ENCODE measurements at regions not wholly inside any gene's neighbourhood (a gene's known extent, or its start where the extent isn't known, plus 50 kb on each side); places are given as distances from the start of the nearest gene placed in this dataset.

GRCh38 chr4:163892417-163892816, 397.9 kb downstream of the TMA16 start:
- DNase-seq: no peak

- no peak for DNase-seq
Measured at GRCh38 chr4:163895378-163896005, 401.0 kb downstream of the TMA16 start.

GRCh38 chr4:163901319-163901718, 406.8 kb downstream of the TMA16 start:
- DNase-seq: no peak

- DNase-seq: no peak
Measured at GRCh38 chr4:163902417-163902816, 407.9 kb downstream of the TMA16 start.

GRCh38 chr4:163911891-163912290, 417.4 kb downstream of the TMA16 start:
- DNase-seq: no peak

- no peak for DNase-seq
Measured at GRCh38 chr4:163913571-163913970, 419.1 kb downstream of the TMA16 start.

GRCh38 chr4:163915896-163916295, 421.4 kb downstream of the TMA16 start:
- no peak for DNase-seq

GRCh38 chr4:163920426-163920825, 425.9 kb downstream of the TMA16 start:
- DNase-seq: no peak

- no peak for DNase-seq
Measured at GRCh38 chr4:163922302-163922701, 427.8 kb downstream of the TMA16 start.

GRCh38 chr4:163923092-163923491, 428.6 kb downstream of the TMA16 start:
- no peak for DNase-seq

GRCh38 chr4:163930086-163930485, 435.6 kb downstream of the TMA16 start:
- no peak for DNase-seq

GRCh38 chr4:163932504-163932903, 438.0 kb downstream of the TMA16 start:
- no peak for DNase-seq

GRCh38 chr4:163939597-163939996, 445.1 kb downstream of the TMA16 start:
- DNase-seq: no peak

GRCh38 chr4:163941221-163941905, 446.9 kb downstream of the TMA16 start:
- DNase-seq: no peak

- DNase-seq: no peak
Measured at GRCh38 chr4:163948920-163949455, 454.5 kb downstream of the TMA16 start.

- DNase-seq: no peak
Measured at GRCh38 chr4:163949976-163950601, 455.6 kb downstream of the TMA16 start.

- DNase-seq: no peak
Measured at GRCh38 chr4:163955288-163955687, 460.8 kb downstream of the TMA16 start.

- DNase-seq: no peak
Measured at GRCh38 chr4:163958751-163959150, 464.3 kb downstream of the TMA16 start.

- no peak for DNase-seq
Measured at GRCh38 chr4:163959932-163960331, 465.4 kb downstream of the TMA16 start.

- no peak for DNase-seq
Measured at GRCh38 chr4:163966612-163967011, 472.1 kb downstream of the TMA16 start.

GRCh38 chr4:163967263-163967662, 472.8 kb downstream of the TMA16 start:
- DNase-seq: no peak

GRCh38 chr4:163967710-163968109, 473.2 kb downstream of the TMA16 start:
- no peak for DNase-seq

GRCh38 chr4:163969291-163969690, 474.8 kb downstream of the TMA16 start:
- no peak for DNase-seq

- no peak for DNase-seq
Measured at GRCh38 chr4:163976588-163976987, 482.1 kb downstream of the TMA16 start.
